PFSK-1 (cell line): ENCODE measurements at regions not wholly inside any gene's neighbourhood (a gene's known extent, or its start where the extent isn't known, plus 50 kb on each side); places are given as distances from the start of the nearest gene placed in this dataset.

ENCODE experiments used
- FOXP2 ChIP-seq: optimal IDR thresholded peaks from 2 replicates; pipeline ENCODE3; 2011; ENCODE audit warnings: borderline replicate concordance, control low read depth, inconsistent platforms; ENCODE audit not compliant: insufficient read depth; ENCODE audit errors: extremely low read length, extremely low read depth
- POLR2AphosphoS5 ChIP-seq: IDR thresholded peaks from 2 replicates; pipeline ENCODE4 v1.6.1; 2012; ENCODE audit warnings: low read depth, mild to moderate bottlenecking, control low read depth, low read length, moderate library complexity
- SIN3A ChIP-seq: IDR thresholded peaks from 2 replicates; pipeline ENCODE4 v1.6.1; 2012; ENCODE audit warnings: mild to moderate bottlenecking, low read length, moderate library complexity, borderline replicate concordance; ENCODE audit not compliant: insufficient read depth
- TAF1 ChIP-seq: IDR thresholded peaks from 2 replicates; pipeline ENCODE4 v1.6.1; 2012; ENCODE audit warnings: low read length, control low read depth, borderline replicate concordance; ENCODE audit not compliant: insufficient read depth
- TF ChIP-seq, protein P1 (sequence below), 2 experiments: IDR thresholded peaks; 2 replicates each; pipeline versions ENCODE4 v1.6.1 to v1.8.0; 2011 to 2012; ENCODE audit warnings: low read depth in 2 of 2, low read length in 2 of 2, control low read depth in 1 of 2, inconsistent platforms in 1 of 2, mild to moderate bottlenecking in 1 of 2, moderate library complexity in 1 of 2; ENCODE audit not compliant: insufficient read depth in 1 of 2

DNA sequence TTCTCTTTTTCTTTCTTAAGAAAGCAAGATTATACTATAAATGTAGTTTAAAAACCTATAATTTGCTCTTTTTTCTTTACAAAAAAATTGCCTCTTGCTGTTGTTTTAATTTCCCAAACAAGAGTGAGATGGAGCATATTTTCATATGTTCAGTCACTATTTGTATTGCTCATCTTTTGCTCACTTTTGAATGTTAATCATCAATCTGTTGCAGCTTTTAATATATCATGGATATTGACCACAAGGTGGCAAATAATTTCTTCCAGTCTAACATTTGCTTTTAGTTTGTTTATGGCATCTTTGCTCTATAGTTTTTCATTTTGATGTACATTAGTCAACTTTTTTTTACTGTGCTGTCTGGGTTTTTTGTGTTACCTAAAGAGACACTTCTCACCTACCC lies 112.6 kb upstream of the THRB start:
- no peak for TF ChIP-seq TAF1
- TF ChIP-seq, protein P1, sequence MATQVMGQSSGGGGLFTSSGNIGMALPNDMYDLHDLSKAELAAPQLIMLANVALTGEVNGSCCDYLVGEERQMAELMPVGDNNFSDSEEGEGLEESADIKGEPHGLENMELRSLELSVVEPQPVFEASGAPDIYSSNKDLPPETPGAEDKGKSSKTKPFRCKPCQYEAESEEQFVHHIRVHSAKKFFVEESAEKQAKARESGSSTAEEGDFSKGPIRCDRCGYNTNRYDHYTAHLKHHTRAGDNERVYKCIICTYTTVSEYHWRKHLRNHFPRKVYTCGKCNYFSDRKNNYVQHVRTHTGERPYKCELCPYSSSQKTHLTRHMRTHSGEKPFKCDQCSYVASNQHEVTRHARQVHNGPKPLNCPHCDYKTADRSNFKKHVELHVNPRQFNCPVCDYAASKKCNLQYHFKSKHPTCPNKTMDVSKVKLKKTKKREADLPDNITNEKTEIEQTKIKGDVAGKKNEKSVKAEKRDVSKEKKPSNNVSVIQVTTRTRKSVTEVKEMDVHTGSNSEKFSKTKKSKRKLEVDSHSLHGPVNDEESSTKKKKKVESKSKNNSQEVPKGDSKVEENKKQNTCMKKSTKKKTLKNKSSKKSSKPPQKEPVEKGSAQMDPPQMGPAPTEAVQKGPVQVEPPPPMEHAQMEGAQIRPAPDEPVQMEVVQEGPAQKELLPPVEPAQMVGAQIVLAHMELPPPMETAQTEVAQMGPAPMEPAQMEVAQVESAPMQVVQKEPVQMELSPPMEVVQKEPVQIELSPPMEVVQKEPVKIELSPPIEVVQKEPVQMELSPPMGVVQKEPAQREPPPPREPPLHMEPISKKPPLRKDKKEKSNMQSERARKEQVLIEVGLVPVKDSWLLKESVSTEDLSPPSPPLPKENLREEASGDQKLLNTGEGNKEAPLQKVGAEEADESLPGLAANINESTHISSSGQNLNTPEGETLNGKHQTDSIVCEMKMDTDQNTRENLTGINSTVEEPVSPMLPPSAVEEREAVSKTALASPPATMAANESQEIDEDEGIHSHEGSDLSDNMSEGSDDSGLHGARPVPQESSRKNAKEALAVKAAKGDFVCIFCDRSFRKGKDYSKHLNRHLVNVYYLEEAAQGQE (IDR thresholded peaks at IDR 0.05; ENCODE audit: insufficient read depth in 1 of 2, low read depth in 2 of 2, low read length in 2 of 2) = no peak
- TF ChIP-seq POLR2AphosphoS5 = no peak
- no peak for TF ChIP-seq FOXP2
- no peak for TF ChIP-seq SIN3A
